ENCODE measurements at regions not wholly inside any gene's neighbourhood (a gene's known extent, or its start where the extent isn't known, plus 50 kb on each side); places are given as distances from the start of the nearest gene placed in this dataset.

- DNase-seq (peak; percentile 33), ATAC-seq (no peak)
- Mint-ChIP-seq H3K36me3 (ENCODE audit: low read depth) (no peaks in the 10 kb centered on the region), H3K27ac (no peak overlapping the region), H3K9me3 (ENCODE audit: low read depth) (peaks cover 2% of the 10 kb centered on the region), H3K4me1 (no peaks in the 10 kb centered on the region), H3K4me3 (no peak overlapping the region), H3K27me3 (no peaks in the 10 kb centered on the region)
- CTCF ChIA-PET, result interaction anchor here (1.1 kb wide), 1 partner anchor 58 kb away, joined by 3 read pairs; no protein-coding TSS in a partner anchor
- intact Hi-C loops (cut with DNase I, micrococcal nuclease), result no loop called here
- POLR2A ChIA-PET, result no interaction called here
These were observed 106.4 kb upstream of the CCDC85A start for GRCh38 chr2:56077359-56077915.

DNA sequence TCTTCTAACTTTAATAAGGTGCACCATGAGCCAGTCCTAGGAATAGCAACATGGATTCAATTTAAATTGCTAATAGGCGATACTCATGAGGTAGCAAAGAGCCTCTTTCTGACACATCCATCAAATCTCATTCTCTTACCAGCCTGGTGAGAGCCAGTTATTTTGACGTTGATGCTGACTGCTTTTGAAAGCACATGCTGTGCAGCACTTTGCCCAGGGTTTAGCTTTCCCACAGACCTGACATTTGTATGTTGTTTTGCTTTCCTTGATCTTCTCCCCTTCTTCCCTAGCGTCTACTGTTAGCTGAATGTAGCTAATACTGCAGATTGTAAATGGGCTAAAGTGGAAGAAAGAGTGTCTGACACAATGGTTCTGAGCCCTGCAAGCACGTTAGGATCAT is 101.1 kb upstream of the CCDC85A start:
- ChIA-PET POLR2A (no interaction called here), CTCF (no interaction called here)
- Mint-ChIP-seq H3K4me3 (no peak overlapping the region), H3K27ac (no peak overlapping the region), H3K36me3 (ENCODE audit: low read depth) (no peaks in the 10 kb centered on the region), H3K9me3 (ENCODE audit: low read depth) (peaks cover 2% of the 10 kb centered on the region), H3K27me3 (no peaks in the 10 kb centered on the region), H3K4me1 (no peaks in the 10 kb centered on the region)
- no peak for ATAC-seq
- intact Hi-C loops (cut with DNase I, micrococcal nuclease), result no loop called here
- DNase-seq, result no peak

- ChIA-PET POLR2A (no interaction called here), CTCF (no interaction called here)
- Mint-ChIP-seq H3K36me3 (ENCODE audit: low read depth) (no peaks in the 10 kb centered on the region), H3K27ac (no peak overlapping the region), H3K27me3 (no peaks in the 10 kb centered on the region), H3K4me1 (no peaks in the 10 kb centered on the region), H3K9me3 (ENCODE audit: low read depth) (peaks cover 2% of the 10 kb centered on the region), H3K4me3 (no peak overlapping the region)
- ATAC-seq (no peak), DNase-seq (no peak)
- intact Hi-C loops (cut with DNase I, micrococcal nuclease), result no loop called here
These were observed 99.5 kb upstream of the CCDC85A start for GRCh38 chr2:56084111-56084901.

- Mint-ChIP-seq H3K27ac (no peak overlapping the region), H3K36me3 (ENCODE audit: low read depth) (no peaks in the 10 kb centered on the region), H3K9me3 (ENCODE audit: low read depth) (peaks cover 2% of the 10 kb centered on the region), H3K4me3 (no peak overlapping the region), H3K27me3 (no peaks in the 10 kb centered on the region), H3K4me1 (no peaks in the 10 kb centered on the region)
- ChIA-PET CTCF (no interaction called here), POLR2A (no interaction called here)
- no peak for ATAC-seq
- intact Hi-C loops (cut with DNase I, micrococcal nuclease), result no loop called here
- no peak for DNase-seq
These were observed 97.5 kb upstream of the CCDC85A start for GRCh38 chr2:56086336-56086735.

DNA sequence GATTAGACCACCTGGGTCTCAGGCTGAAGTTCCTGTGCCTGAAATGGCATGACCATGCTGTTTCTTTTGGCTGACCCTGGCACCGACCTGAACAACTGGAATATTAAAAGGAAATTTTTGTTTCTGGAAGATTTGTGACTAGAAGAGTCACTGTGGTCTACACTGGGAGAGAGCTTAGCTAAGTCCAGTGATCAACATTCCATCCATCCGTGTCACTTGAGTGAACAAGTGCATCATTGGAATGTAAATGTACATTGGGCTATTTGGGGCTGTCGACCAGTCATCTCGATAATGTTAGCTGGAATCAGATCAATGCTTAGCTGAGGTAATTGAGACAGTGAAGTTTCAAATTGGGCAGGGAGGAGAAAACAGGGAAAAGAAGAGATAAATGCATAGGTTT is 95.4 kb upstream of the CCDC85A start:
- Mint-ChIP-seq H3K27me3 (no peaks in the 10 kb centered on the region), H3K4me1 (no peaks in the 10 kb centered on the region), H3K27ac (no peak overlapping the region), H3K36me3 (ENCODE audit: low read depth) (no peaks in the 10 kb centered on the region), H3K4me3 (no peak overlapping the region), H3K9me3 (ENCODE audit: low read depth) (no peaks in the 10 kb centered on the region)
- ChIA-PET POLR2A (no interaction called here), CTCF (no interaction called here)
- intact Hi-C loops (cut with DNase I, micrococcal nuclease), result no loop called here
- DNase-seq (no peak), ATAC-seq (no peak)

- Mint-ChIP-seq H3K36me3 (ENCODE audit: low read depth) (no peaks in the 10 kb centered on the region), H3K4me3 (no peak overlapping the region), H3K4me1 (no peaks in the 10 kb centered on the region), H3K27ac (no peak overlapping the region), H3K9me3 (ENCODE audit: low read depth) (no peaks in the 10 kb centered on the region), H3K27me3 (no peaks in the 10 kb centered on the region)
- no peak for DNase-seq
- POLR2A ChIA-PET, result no interaction called here
- CTCF ChIA-PET, result interaction anchor here (0.7 kb wide), 1 partner anchor 29 kb away, joined by 4 read pairs; no protein-coding TSS in a partner anchor
- no peak for ATAC-seq
- intact Hi-C loops (cut with DNase I, micrococcal nuclease), result no loop called here
These were observed 93.9 kb upstream of the CCDC85A start for GRCh38 chr2:56089931-56090330.

- Mint-ChIP-seq H3K27ac (no peak overlapping the region), H3K4me3 (no peak overlapping the region), H3K4me1 (no peaks in the 10 kb centered on the region), H3K36me3 (ENCODE audit: low read depth) (no peaks in the 10 kb centered on the region), H3K27me3 (no peaks in the 10 kb centered on the region), H3K9me3 (ENCODE audit: low read depth) (peaks cover 5% of the 10 kb centered on the region)
- ATAC-seq (no peak), DNase-seq (no peak)
- CTCF ChIA-PET, result no interaction called here
- POLR2A ChIA-PET, result no interaction called here
- intact Hi-C loops (cut with DNase I, micrococcal nuclease), result no loop called here
These were observed 83.8 kb upstream of the CCDC85A start for GRCh38 chr2:56099963-56100362.

- H3K4me3 Mint-ChIP-seq, result no peak overlapping the region
- ATAC-seq (no peak), DNase-seq (no peak)
- peaks cover 7% of the 10 kb centered on the region for H3K9me3 Mint-ChIP-seq (ENCODE audit: low read depth)
- no peaks in the 10 kb centered on the region for H3K27me3 Mint-ChIP-seq
- H3K27ac Mint-ChIP-seq, result no peak overlapping the region
- no peaks in the 10 kb centered on the region for H3K4me1 Mint-ChIP-seq
- POLR2A ChIA-PET, result no interaction called here
- intact Hi-C loops (cut with DNase I, micrococcal nuclease), result no loop called here
- CTCF ChIA-PET, result no interaction called here
- H3K36me3 Mint-ChIP-seq (ENCODE audit: low read depth), result no peaks in the 10 kb centered on the region
These were observed 82.9 kb upstream of the CCDC85A start for GRCh38 chr2:56100791-56101312.

DNA sequence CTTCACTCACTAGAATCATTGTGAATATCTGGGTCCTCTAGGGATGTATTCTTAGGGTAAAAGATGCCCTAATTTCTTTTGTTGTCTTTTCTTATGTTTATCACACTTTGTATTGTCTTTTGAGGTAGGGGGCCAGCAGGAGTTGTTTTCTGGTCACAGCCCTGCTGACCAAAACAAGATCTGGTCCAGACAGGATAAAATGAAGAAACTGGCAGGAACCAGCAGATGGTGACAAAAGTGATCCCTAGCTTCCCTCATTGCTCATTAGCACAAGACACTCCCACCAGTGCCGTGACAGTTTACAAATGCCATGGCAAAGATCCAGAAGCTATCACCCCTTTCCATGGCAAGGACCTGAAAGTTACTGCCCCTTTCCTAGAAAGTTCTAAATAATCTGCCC is 81.7 kb upstream of the CCDC85A start:
- no peak for ATAC-seq
- H3K4me3 Mint-ChIP-seq, result no peak overlapping the region
- POLR2A ChIA-PET, result no interaction called here
- no peak overlapping the region for H3K27ac Mint-ChIP-seq
- CTCF ChIA-PET, result no interaction called here
- H3K4me1 Mint-ChIP-seq, result no peaks in the 10 kb centered on the region
- H3K27me3 Mint-ChIP-seq, result no peaks in the 10 kb centered on the region
- H3K36me3 Mint-ChIP-seq (ENCODE audit: low read depth), result no peaks in the 10 kb centered on the region
- no peak for DNase-seq
- intact Hi-C loops (cut with DNase I, micrococcal nuclease), result no loop called here
- H3K9me3 Mint-ChIP-seq (ENCODE audit: low read depth), result peaks cover 2% of the 10 kb centered on the region

- Mint-ChIP-seq H3K9me3 (ENCODE audit: low read depth) (peaks cover 2% of the 10 kb centered on the region), H3K4me1 (no peaks in the 10 kb centered on the region), H3K4me3 (no peak overlapping the region), H3K27me3 (no peaks in the 10 kb centered on the region), H3K27ac (no peak overlapping the region), H3K36me3 (ENCODE audit: low read depth) (no peaks in the 10 kb centered on the region)
- CTCF ChIA-PET, result no interaction called here
- intact Hi-C loops (cut with DNase I, micrococcal nuclease), result no loop called here
- DNase-seq (no peak), ATAC-seq (no peak)
- POLR2A ChIA-PET, result no interaction called here
These were observed 80.9 kb upstream of the CCDC85A start for GRCh38 chr2:56102866-56103265.

- intact Hi-C loops (cut with DNase I, micrococcal nuclease), result no loop called here
- Mint-ChIP-seq H3K27ac (no peak overlapping the region), H3K36me3 (ENCODE audit: low read depth) (no peaks in the 10 kb centered on the region), H3K4me1 (no peaks in the 10 kb centered on the region), H3K9me3 (ENCODE audit: low read depth) (peaks cover 2% of the 10 kb centered on the region), H3K27me3 (no peaks in the 10 kb centered on the region), H3K4me3 (no peak overlapping the region)
- ChIA-PET CTCF (interaction anchor here (0.8 to 1.0 kb wide), 2 partner anchors 14 to 48 kb away, joined by 3 to 4 read pairs; no protein-coding TSS in a partner anchor), POLR2A (no interaction called here)
- ATAC-seq (no peak), DNase-seq (no peak)
These were observed 78.8 kb upstream of the CCDC85A start for GRCh38 chr2:56104962-56105361.

DNA sequence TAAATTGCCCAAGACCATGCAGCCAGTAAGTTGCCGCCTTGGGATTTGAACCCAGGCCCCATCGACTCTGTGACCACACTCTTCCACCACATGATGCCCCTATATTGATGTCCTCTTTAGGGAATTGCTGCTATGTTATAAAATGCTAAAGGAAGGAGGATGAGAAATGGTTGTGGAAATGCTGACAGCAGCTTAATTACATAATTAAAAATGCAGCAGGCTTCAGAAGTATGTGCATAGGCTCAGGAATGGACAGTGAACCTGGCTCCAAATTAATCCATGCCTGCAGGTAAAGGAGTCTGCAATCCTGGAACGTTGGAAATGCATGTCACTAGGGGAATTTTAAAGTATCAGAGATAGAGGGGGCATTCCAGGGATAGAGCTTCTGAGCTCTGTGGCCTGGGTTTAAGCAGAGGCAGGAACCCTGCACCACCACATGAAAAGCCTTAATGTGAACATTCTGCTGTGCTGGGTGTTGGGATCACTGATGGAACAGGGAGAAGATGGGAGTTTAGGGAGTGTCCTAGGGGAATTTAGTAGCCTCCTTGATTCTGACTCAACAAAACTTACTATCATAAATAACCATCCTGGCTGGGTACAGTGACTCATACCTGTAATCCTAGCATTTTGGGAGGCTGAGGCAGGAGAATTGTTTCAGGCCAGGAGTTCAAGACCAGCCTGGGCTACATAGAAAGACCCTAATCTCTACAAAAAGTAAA is 76.1 kb upstream of the CCDC85A start:
- Mint-ChIP-seq H3K4me1 (no peaks in the 10 kb centered on the region), H3K27me3 (no peaks in the 10 kb centered on the region), H3K27ac (no peak overlapping the region), H3K4me3 (no peak overlapping the region), H3K9me3 (ENCODE audit: low read depth) (peaks cover 2% of the 10 kb centered on the region), H3K36me3 (ENCODE audit: low read depth) (no peaks in the 10 kb centered on the region)
- DNase-seq (no peak), ATAC-seq (no peak)
- POLR2A ChIA-PET, result no interaction called here
- CTCF ChIA-PET, result no interaction called here
- intact Hi-C loops (cut with DNase I, micrococcal nuclease), result no loop called here
